DND-41 (cell line): ENCODE measurements at regions not wholly inside any gene's neighbourhood (a gene's known extent, or its start where the extent isn't known, plus 50 kb on each side); places are given as distances from the start of the nearest gene placed in this dataset.

Source experiments
- ATAC-seq: fragments of 200-7000 bp; cut with Tn5 transposase; 3 replicates; pipeline ENCODE4 v1.9.1; 2021; ENCODE audit warnings: low read depth; ENCODE audit not compliant: insufficient read depth
- DNase-seq: peaks from one replicate; pipeline ENCODE4 v3.0.0-alpha.2; 2020
- H2AFZ ChIP-seq: 2 replicates; pipeline ENCODE4 v1.6.0; 2012; ENCODE audit warnings: low read depth, low read length
- H3K27ac ChIP-seq: 2 replicates; pipeline ENCODE4 v1.5.1; 2012; ENCODE audit warnings: low read length, inconsistent platforms
- H3K27me3 ChIP-seq: fragments of 200-600 bp; sonication (generic); 2 replicates; pipeline ENCODE4 v1.6.0; 2012; ENCODE audit warnings: low read length, mild to moderate bottlenecking, inconsistent platforms; ENCODE audit not compliant: insufficient read depth, poor library complexity
- H3K36me3 ChIP-seq: 2 replicates; pipeline ENCODE4 v1.5.1; 2012; ENCODE audit warnings: low read length, inconsistent platforms; ENCODE audit not compliant: insufficient read depth
- H3K4me1 ChIP-seq: 2 replicates; pipeline ENCODE4 v1.5.1; 2012; ENCODE audit warnings: mild to moderate bottlenecking, low read length; ENCODE audit not compliant: insufficient read depth
- H3K4me2 ChIP-seq: 2 replicates; pipeline ENCODE4 v1.6.0; 2012; ENCODE audit warnings: mild to moderate bottlenecking, moderate library complexity, low read length, inconsistent platforms; ENCODE audit not compliant: insufficient read depth
- H3K4me3 ChIP-seq, 2 experiments: fragments of 200-600 bp in 1 of 2; shearing (Covaris generic) in 1 of 2; 2 replicates each; pipeline ENCODE4 v1.5.1; 2012 to 2016; ENCODE audit warnings: inconsistent platforms in 2 of 2, low read length in 2 of 2, mild to moderate bottlenecking in 2 of 2, low read depth in 1 of 2, moderate library complexity in 1 of 2
- H3K79me2 ChIP-seq: 2 replicates; pipeline ENCODE4 v1.6.0; 2012; ENCODE audit warnings: low read length, inconsistent platforms; ENCODE audit not compliant: insufficient read depth
- H3K9ac ChIP-seq: 2 replicates; pipeline ENCODE4 v1.6.0; 2012; ENCODE audit warnings: low read depth, mild to moderate bottlenecking, inconsistent platforms, low read length, moderate library complexity
- H3K9me3 ChIP-seq: 2 replicates; pipeline ENCODE4 v1.5.1; 2012; ENCODE audit warnings: low read length, moderate library complexity, mild to moderate bottlenecking, inconsistent platforms; ENCODE audit not compliant: insufficient read depth, severe bottlenecking
- H4K20me1 ChIP-seq: 2 replicates; pipeline ENCODE4 v1.6.0; 2012; ENCODE audit warnings: low read length; ENCODE audit not compliant: insufficient read depth
- EZH2 ChIP-seq: IDR thresholded peaks from 3 replicates; pipeline ENCODE4 v1.6.1; 2012; ENCODE audit warnings: borderline replicate concordance, low read depth, mild to moderate bottlenecking, moderate library complexity, low read length, inconsistent platforms; ENCODE audit not compliant: severe bottlenecking
- TF ChIP-seq, protein P1 (sequence below): IDR thresholded peaks from 2 replicates; pipeline ENCODE4 v1.5.1; 2012; ENCODE audit warnings: borderline replicate concordance, low read length, moderate library complexity, mild to moderate bottlenecking; ENCODE audit not compliant: poor library complexity, severe bottlenecking; ENCODE audit errors: extremely low read depth

GRCh38 chr6:163960128-163960527 is 545.6 kb downstream of the QKI start:
- ATAC-seq (no peak), DNase-seq (no peak)
- Histone ChIP-seq H3K9me3 (no peaks in the 10 kb centered on the region), H2AFZ (no peak overlapping the region), H3K4me1 (no peaks in the 10 kb centered on the region), H3K4me3 (no peak overlapping the region), H4K20me1 (no peaks in the 10 kb centered on the region), H3K79me2 (no peaks in the 10 kb centered on the region), H3K27me3 (no peaks in the 10 kb centered on the region), H3K36me3 (no peaks in the 10 kb centered on the region), H3K4me2 (no peak overlapping the region), H3K27ac (no peak overlapping the region), H3K9ac (no peak overlapping the region)
- TF ChIP-seq, protein P1, sequence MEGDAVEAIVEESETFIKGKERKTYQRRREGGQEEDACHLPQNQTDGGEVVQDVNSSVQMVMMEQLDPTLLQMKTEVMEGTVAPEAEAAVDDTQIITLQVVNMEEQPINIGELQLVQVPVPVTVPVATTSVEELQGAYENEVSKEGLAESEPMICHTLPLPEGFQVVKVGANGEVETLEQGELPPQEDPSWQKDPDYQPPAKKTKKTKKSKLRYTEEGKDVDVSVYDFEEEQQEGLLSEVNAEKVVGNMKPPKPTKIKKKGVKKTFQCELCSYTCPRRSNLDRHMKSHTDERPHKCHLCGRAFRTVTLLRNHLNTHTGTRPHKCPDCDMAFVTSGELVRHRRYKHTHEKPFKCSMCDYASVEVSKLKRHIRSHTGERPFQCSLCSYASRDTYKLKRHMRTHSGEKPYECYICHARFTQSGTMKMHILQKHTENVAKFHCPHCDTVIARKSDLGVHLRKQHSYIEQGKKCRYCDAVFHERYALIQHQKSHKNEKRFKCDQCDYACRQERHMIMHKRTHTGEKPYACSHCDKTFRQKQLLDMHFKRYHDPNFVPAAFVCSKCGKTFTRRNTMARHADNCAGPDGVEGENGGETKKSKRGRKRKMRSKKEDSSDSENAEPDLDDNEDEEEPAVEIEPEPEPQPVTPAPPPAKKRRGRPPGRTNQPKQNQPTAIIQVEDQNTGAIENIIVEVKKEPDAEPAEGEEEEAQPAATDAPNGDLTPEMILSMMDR, result no peak
- no peak for TF ChIP-seq EZH2

GRCh38 chr6:163958646-163959045 is 544.1 kb downstream of the QKI start:
- no peaks in the 10 kb centered on the region for H3K79me2 ChIP-seq
- H3K27ac ChIP-seq, result no peak overlapping the region
- H4K20me1 ChIP-seq, result no peaks in the 10 kb centered on the region

GRCh38 chr6:163956571-163957407 is 542.3 kb downstream of the QKI start:
- H3K27ac ChIP-seq, result no peak overlapping the region
- no peak overlapping the region for H3K4me3 ChIP-seq
- no peaks in the 10 kb centered on the region for H3K9me3 ChIP-seq
- H4K20me1 ChIP-seq, result no peaks in the 10 kb centered on the region
- H3K4me1 ChIP-seq, result no peaks in the 10 kb centered on the region
- DNase-seq, result peak; percentile 47
- H3K9ac ChIP-seq, result no peak overlapping the region
- no peak overlapping the region for H3K4me2 ChIP-seq
- peak; percentile 72 for ATAC-seq
- H3K27me3 ChIP-seq, result no peaks in the 10 kb centered on the region
- H3K36me3 ChIP-seq, result no peaks in the 10 kb centered on the region
- no peak for TF ChIP-seq EZH2
- TF ChIP-seq, protein P1, result peak; percentile 77
- no peaks in the 10 kb centered on the region for H3K79me2 ChIP-seq
- no peak overlapping the region for H2AFZ ChIP-seq

More at GRCh38 chr6:163958646-163959045, 544.1 kb downstream of the QKI start:
- Histone ChIP-seq H3K4me3 (no peak overlapping the region), H3K27me3 (no peaks in the 10 kb centered on the region), H3K9ac (no peak overlapping the region), H3K4me2 (no peak overlapping the region), H3K4me1 (no peaks in the 10 kb centered on the region), H3K36me3 (no peaks in the 10 kb centered on the region), H3K9me3 (no peaks in the 10 kb centered on the region), H2AFZ (no peak overlapping the region)
- ATAC-seq (no peak), DNase-seq (no peak)
- TF ChIP-seq EZH2, result no peak
- TF ChIP-seq, protein P1, result no peak

GRCh38 chr6:163955756-163956155 is 541.2 kb downstream of the QKI start:
- DNase-seq, result no peak
- Histone ChIP-seq H3K4me1 (no peaks in the 10 kb centered on the region), H3K4me3 (no peak overlapping the region)

More at GRCh38 chr6:163955756-163956155, 541.2 kb downstream of the QKI start:
- Histone ChIP-seq H3K27ac (no peak overlapping the region), H2AFZ (no peak overlapping the region), H3K4me2 (no peak overlapping the region), H3K27me3 (no peaks in the 10 kb centered on the region), H3K9ac (no peak overlapping the region), H3K9me3 (no peaks in the 10 kb centered on the region), H3K36me3 (no peaks in the 10 kb centered on the region), H3K79me2 (no peaks in the 10 kb centered on the region), H4K20me1 (no peaks in the 10 kb centered on the region)
- TF ChIP-seq, protein P1, result no peak
- no peak for TF ChIP-seq EZH2
- no peak for ATAC-seq
